ENCODE measurements at regions not wholly inside any gene's neighbourhood (a gene's known extent, or its start where the extent isn't known, plus 50 kb on each side); places are given as distances from the start of the nearest gene placed in this dataset.

DNA sequence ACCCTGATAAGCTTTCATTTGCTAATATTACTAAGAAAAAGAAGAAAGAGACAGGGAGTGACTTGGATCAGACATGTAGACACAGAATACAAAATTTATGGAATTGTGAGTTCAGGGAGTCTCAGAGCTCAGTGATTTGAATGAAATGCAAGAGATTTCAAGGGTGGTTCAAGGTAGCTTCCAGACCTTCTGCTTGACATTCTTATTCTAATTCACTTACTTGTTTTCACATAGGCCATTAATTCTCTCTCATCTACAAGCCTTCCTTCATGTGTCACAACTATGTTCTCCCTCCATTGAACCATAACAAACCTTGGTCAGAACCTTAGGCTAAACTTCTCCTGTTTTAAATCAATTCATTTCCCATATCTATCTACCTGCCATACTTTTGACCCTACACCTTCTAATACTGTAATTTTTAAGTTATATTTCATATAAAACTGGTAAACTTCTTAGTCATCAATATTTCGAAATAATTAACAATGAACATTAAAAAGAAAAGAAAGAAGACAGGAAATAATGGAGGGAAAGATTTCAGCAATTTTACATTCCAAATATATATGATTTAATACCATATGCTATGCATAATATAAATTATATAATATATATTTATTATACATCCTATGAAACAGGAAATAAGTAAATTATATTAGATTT lies 139.2 kb upstream of the PDE1A start:
- no peak overlapping the region for H2BK5ac ChIP-seq (ENCODE audit: low read length)
- H2BK12ac ChIP-seq (ENCODE audit: low read length), result no peak overlapping the region
- H3K4ac ChIP-seq (ENCODE audit: low read length), result no peak overlapping the region
- no peak overlapping the region for H3K14ac ChIP-seq (ENCODE audit: low read length)
- H2AFZ ChIP-seq (ENCODE audit: low read length), result no peak overlapping the region
- no peak overlapping the region for H3K9ac ChIP-seq (ENCODE audit: low read depth, low read length, poor library complexity)
- H3K18ac ChIP-seq (ENCODE audit: low read length), result no peak overlapping the region
- H3K4me1 ChIP-seq (ENCODE audit: control insufficient read depth in 2 of 2, insufficient read depth in 1 of 2, low read depth in 1 of 2, low read length in 2 of 2), result no peaks in the 10 kb centered on the region
- no peak overlapping the region for H2BK15ac ChIP-seq (ENCODE audit: low read length)
- no peak for DNase-seq (ENCODE audit: low spot score)
- no peak overlapping the region for H2BK120ac ChIP-seq (ENCODE audit: low read depth, low read length)
- H3K9me3 ChIP-seq (replicated peaks in 1 of 2; ENCODE audit: control insufficient read depth in 2 of 2, insufficient read depth in 1 of 2, low read depth in 1 of 2, low read length in 2 of 2), result peaks cover 0 to 4% of the 10 kb centered on the region in 2 donors
- no peak overlapping the region for H4K91ac ChIP-seq (ENCODE audit: low read depth, low read length, poor library complexity)
- H3K4me2 ChIP-seq (ENCODE audit: insufficient read depth, low read length, poor library complexity, severe bottlenecking), result no peak overlapping the region
- no peaks in the 10 kb centered on the region for H3K36me3 ChIP-seq (replicated peaks in 1 of 2; ENCODE audit: control insufficient read depth in 2 of 2, insufficient read depth in 2 of 2, low read length in 2 of 2)
- H3K79me1 ChIP-seq (ENCODE audit: low read depth, low read length), result no peaks in the 10 kb centered on the region
- H3K27me3 ChIP-seq (ENCODE audit: control insufficient read depth in 3 of 3, insufficient read depth in 3 of 3, low read depth in 1 of 3, low read length in 3 of 3), result no peaks in the 10 kb centered on the region
- H3K4me3 ChIP-seq (ENCODE audit: low read length in 2 of 2), result no peak overlapping the region
- WGBS, 2 donors (ENCODE audit: extremely low coverage in 2 of 2, insufficient read length in 2 of 2, insufficient replicate concordance in 1 of 2), result no CpG with 5 or more reads among the region's 1 CpG
- no peak overlapping the region for H2AK5ac ChIP-seq (ENCODE audit: low read depth, low read length)
- no peak overlapping the region for H3K27ac ChIP-seq (replicated peaks; ENCODE audit: low read length)
- H3K23ac ChIP-seq (ENCODE audit: low read depth, low read length, poor library complexity), result no peak overlapping the region
- no peak overlapping the region for H4K8ac ChIP-seq (ENCODE audit: low read depth, low read length)

DNA sequence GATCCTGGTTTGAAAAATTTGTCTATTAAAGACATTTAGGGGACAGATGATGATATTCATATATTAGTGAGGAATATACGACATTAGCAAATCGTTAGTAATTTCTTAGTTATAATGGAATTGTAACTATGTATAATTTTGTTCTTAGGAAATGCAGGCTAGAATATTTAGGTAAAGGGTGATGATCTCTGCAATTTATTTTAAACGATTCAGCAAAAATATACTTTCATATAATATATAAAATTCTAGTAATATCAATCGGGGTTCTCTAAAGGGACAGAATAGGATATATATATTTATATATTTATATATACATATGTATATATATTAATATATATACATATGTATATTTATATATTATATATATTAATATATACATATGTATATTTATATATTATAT lies 142.5 kb upstream of the DNAJC10 start:
- Histone ChIP-seq H3K27me3 (ENCODE audit: control insufficient read depth in 3 of 3, insufficient read depth in 3 of 3, low read depth in 1 of 3, low read length in 3 of 3) (no peaks in the 10 kb centered on the region), H2BK5ac (ENCODE audit: low read length) (no peak overlapping the region), H3K4me2 (ENCODE audit: insufficient read depth, low read length, poor library complexity, severe bottlenecking) (no peak overlapping the region), H2BK12ac (ENCODE audit: low read length) (no peak overlapping the region), H3K9me3 (replicated peaks in 1 of 2; ENCODE audit: control insufficient read depth in 2 of 2, insufficient read depth in 1 of 2, low read depth in 1 of 2, low read length in 2 of 2) (no peaks in the 10 kb centered on the region), H2BK120ac (ENCODE audit: low read depth, low read length) (no peak overlapping the region), H4K91ac (ENCODE audit: low read depth, low read length, poor library complexity) (no peak overlapping the region), H2AK5ac (ENCODE audit: low read depth, low read length) (no peak overlapping the region), H3K18ac (ENCODE audit: low read length) (no peak overlapping the region), H3K14ac (ENCODE audit: low read length) (no peak overlapping the region), H2BK15ac (ENCODE audit: low read length) (no peak overlapping the region), H2AFZ (ENCODE audit: low read length) (no peak overlapping the region), H3K4ac (ENCODE audit: low read length) (no peak overlapping the region), H3K4me1 (ENCODE audit: control insufficient read depth in 2 of 2, insufficient read depth in 1 of 2, low read depth in 1 of 2, low read length in 2 of 2) (peaks cover 0 to 3% of the 10 kb centered on the region in 2 donors), H3K23ac (ENCODE audit: low read depth, low read length, poor library complexity) (no peak overlapping the region), H3K9ac (ENCODE audit: low read depth, low read length, poor library complexity) (no peak overlapping the region), H3K36me3 (replicated peaks in 1 of 2; ENCODE audit: control insufficient read depth in 2 of 2, insufficient read depth in 2 of 2, low read length in 2 of 2) (no peaks in the 10 kb centered on the region), H3K4me3 (ENCODE audit: low read length in 2 of 2) (no peak overlapping the region), H3K79me1 (ENCODE audit: low read depth, low read length) (no peaks in the 10 kb centered on the region), H3K27ac (replicated peaks; ENCODE audit: low read length) (no peak overlapping the region), H4K8ac (ENCODE audit: low read depth, low read length) (no peak overlapping the region)
- no peak for DNase-seq (ENCODE audit: low spot score)
- no CpG with 5 or more reads among the region's 4 CpGs for WGBS, 2 donors (ENCODE audit: extremely low coverage in 2 of 2, insufficient read length in 2 of 2, insufficient replicate concordance in 1 of 2)

DNA sequence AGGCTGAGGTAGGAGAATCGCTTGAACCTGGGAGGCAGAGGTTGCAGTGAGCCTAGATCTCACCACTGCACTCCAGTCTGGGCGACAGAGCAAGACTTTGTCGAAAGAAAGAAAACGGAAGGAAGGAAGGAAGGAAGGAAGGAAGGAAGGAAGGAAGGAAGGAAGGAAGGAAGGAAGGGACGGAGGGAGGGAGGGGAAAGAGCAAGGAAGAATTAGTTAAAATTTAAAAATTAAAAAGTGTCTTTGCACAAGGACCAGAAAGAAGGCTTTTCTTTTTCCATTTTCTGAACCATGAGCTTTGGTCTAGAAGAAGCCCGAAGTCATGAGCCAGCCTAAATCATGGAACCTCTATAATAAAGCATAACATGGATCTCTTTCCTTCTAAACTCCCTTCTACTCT lies 138.2 kb upstream of the DNAJC10 start:
- peaks cover 0 to 3% of the 10 kb centered on the region in 2 donors for H3K4me1 ChIP-seq (ENCODE audit: control insufficient read depth in 2 of 2, insufficient read depth in 1 of 2, low read depth in 1 of 2, low read length in 2 of 2)
- H3K79me1 ChIP-seq (ENCODE audit: low read depth, low read length), result no peaks in the 10 kb centered on the region
- DNase-seq (ENCODE audit: low spot score), result no peak
- H3K18ac ChIP-seq (ENCODE audit: low read length), result no peak overlapping the region
- H3K14ac ChIP-seq (ENCODE audit: low read length), result no peak overlapping the region
- no peak overlapping the region for H3K4me3 ChIP-seq (ENCODE audit: low read length in 2 of 2)
- H3K9ac ChIP-seq (ENCODE audit: low read depth, low read length, poor library complexity), result no peak overlapping the region
- H2AFZ ChIP-seq (ENCODE audit: low read length), result no peak overlapping the region
- no peak overlapping the region for H3K4me2 ChIP-seq (ENCODE audit: insufficient read depth, low read length, poor library complexity, severe bottlenecking)
- H3K23ac ChIP-seq (ENCODE audit: low read depth, low read length, poor library complexity), result no peak overlapping the region
- H4K91ac ChIP-seq (ENCODE audit: low read depth, low read length, poor library complexity), result no peak overlapping the region
- no peak overlapping the region for H2BK5ac ChIP-seq (ENCODE audit: low read length)
- H3K36me3 ChIP-seq (replicated peaks in 1 of 2; ENCODE audit: control insufficient read depth in 2 of 2, insufficient read depth in 2 of 2, low read length in 2 of 2), result no peaks in the 10 kb centered on the region
- no peak overlapping the region for H2BK15ac ChIP-seq (ENCODE audit: low read length)
- no peak overlapping the region for H3K27ac ChIP-seq (replicated peaks; ENCODE audit: low read length)
- WGBS, 2 donors (ENCODE audit: extremely low coverage in 2 of 2, insufficient read length in 2 of 2, insufficient replicate concordance in 1 of 2), result no CpG with 5 or more reads among the region's 6 CpGs
- no peak overlapping the region for H2BK12ac ChIP-seq (ENCODE audit: low read length)
- no peak overlapping the region for H2BK120ac ChIP-seq (ENCODE audit: low read depth, low read length)
- H4K8ac ChIP-seq (ENCODE audit: low read depth, low read length), result no peak overlapping the region
- H3K27me3 ChIP-seq (ENCODE audit: control insufficient read depth in 3 of 3, insufficient read depth in 3 of 3, low read depth in 1 of 3, low read length in 3 of 3), result no peaks in the 10 kb centered on the region
- H3K9me3 ChIP-seq (replicated peaks in 1 of 2; ENCODE audit: control insufficient read depth in 2 of 2, insufficient read depth in 1 of 2, low read depth in 1 of 2, low read length in 2 of 2), result no peaks in the 10 kb centered on the region
- H3K4ac ChIP-seq (ENCODE audit: low read length), result no peak overlapping the region
- no peak overlapping the region for H2AK5ac ChIP-seq (ENCODE audit: low read depth, low read length)

DNA sequence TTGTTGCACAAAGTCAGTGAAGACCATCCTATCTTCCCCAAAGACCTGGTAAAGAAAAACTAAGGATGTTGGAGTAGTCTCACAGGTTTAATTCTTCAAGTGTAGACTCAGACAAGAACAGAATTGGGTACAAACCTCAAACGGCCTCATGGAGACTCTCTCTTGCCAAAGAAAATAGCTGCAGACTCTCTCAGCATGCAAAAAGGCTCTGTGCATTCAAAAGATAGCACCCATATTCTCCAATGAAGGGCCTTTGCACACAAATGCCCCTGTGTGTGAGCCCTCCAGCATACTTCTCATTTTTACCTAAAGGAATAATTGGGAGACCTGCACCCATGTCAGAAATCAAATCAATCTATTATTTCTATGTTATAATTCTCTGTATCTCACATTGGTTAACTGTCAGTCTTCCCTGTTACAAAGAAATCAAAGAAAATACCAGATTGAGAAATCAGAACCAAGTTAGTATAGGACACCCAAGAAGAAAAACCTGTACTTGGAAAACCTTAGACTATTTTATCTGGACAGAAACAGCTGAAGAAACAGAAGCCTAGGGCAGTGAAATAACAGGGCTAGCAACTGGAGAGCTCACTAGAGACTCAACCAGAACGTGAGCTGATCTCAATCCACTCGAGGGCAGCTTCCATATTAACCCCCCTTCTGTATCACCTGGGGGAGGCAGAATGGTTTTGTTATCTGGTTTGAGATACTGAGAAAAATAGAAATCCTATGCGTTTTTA lies 134.7 kb upstream of the DNAJC10 start:
- no CpG with 5 or more reads among the region's 4 CpGs for WGBS, 2 donors (ENCODE audit: extremely low coverage in 2 of 2, insufficient read length in 2 of 2, insufficient replicate concordance in 1 of 2)
- Histone ChIP-seq H4K8ac (ENCODE audit: low read depth, low read length) (no peak overlapping the region), H4K91ac (ENCODE audit: low read depth, low read length, poor library complexity) (no peak overlapping the region)

More for the DNA sequence above, 134.7 kb upstream of the DNAJC10 start:
- no peaks in the 10 kb centered on the region for H3K27me3 ChIP-seq (ENCODE audit: control insufficient read depth in 3 of 3, insufficient read depth in 3 of 3, low read depth in 1 of 3, low read length in 3 of 3)
- no peak overlapping the region for H3K23ac ChIP-seq (ENCODE audit: low read depth, low read length, poor library complexity)
- no peak overlapping the region for H3K4ac ChIP-seq (ENCODE audit: low read length)
- no peaks in the 10 kb centered on the region for H3K79me1 ChIP-seq (ENCODE audit: low read depth, low read length)
- H3K9me3 ChIP-seq (replicated peaks in 1 of 2; ENCODE audit: control insufficient read depth in 2 of 2, insufficient read depth in 1 of 2, low read depth in 1 of 2, low read length in 2 of 2), result no peaks in the 10 kb centered on the region
- DNase-seq (ENCODE audit: low spot score), result no peak
- H3K4me2 ChIP-seq (ENCODE audit: insufficient read depth, low read length, poor library complexity, severe bottlenecking), result no peak overlapping the region
- H2BK120ac ChIP-seq (ENCODE audit: low read depth, low read length), result no peak overlapping the region
- H2AFZ ChIP-seq (ENCODE audit: low read length), result no peak overlapping the region
- no peak overlapping the region for H2AK5ac ChIP-seq (ENCODE audit: low read depth, low read length)
- H3K36me3 ChIP-seq (replicated peaks in 1 of 2; ENCODE audit: control insufficient read depth in 2 of 2, insufficient read depth in 2 of 2, low read length in 2 of 2), result no peaks in the 10 kb centered on the region
- H2BK5ac ChIP-seq (ENCODE audit: low read length), result no peak overlapping the region
- no peak overlapping the region for H2BK12ac ChIP-seq (ENCODE audit: low read length)
- no peak overlapping the region for H3K18ac ChIP-seq (ENCODE audit: low read length)
- no peak overlapping the region for H3K9ac ChIP-seq (ENCODE audit: low read depth, low read length, poor library complexity)
- H3K4me1 ChIP-seq (ENCODE audit: control insufficient read depth in 2 of 2, insufficient read depth in 1 of 2, low read depth in 1 of 2, low read length in 2 of 2), result peaks cover 0 to 3% of the 10 kb centered on the region in 2 donors
- H3K4me3 ChIP-seq (ENCODE audit: low read length in 2 of 2), result no peak overlapping the region
- no peak overlapping the region for H3K27ac ChIP-seq (replicated peaks; ENCODE audit: low read length)
- no peak overlapping the region for H3K14ac ChIP-seq (ENCODE audit: low read length)
- H2BK15ac ChIP-seq (ENCODE audit: low read length), result no peak overlapping the region

All from neuronal stem cell (in vitro differentiated cells).